B cell (primary cell): ENCODE measurements at regions not wholly inside any gene's neighbourhood (a gene's known extent, or its start where the extent isn't known, plus 50 kb on each side); places are given as distances from the start of the nearest gene placed in this dataset.

Experiments used
- ATAC-seq: fragments of 200-7000 bp; cut with Tn5 transposase; one replicate; pipeline ENCODE4 v1.10.0; 2021; ENCODE audit warnings: low read depth, mild to moderate bottlenecking, moderate number of reproducible peaks, moderate library complexity
- CTCF ChIA-PET: fragments of 350-600 bp; sonication (Branson Sonifier 250); formaldehyde crosslinking; loops from one replicate; lab custom pipeline; 2021; ENCODE audit warnings: antibody characterized with exemption, inconsistent platforms; lab: Charles Lee
- POLR2A ChIA-PET: fragments of 350-600 bp; sonication (Branson Sonifier 250); formaldehyde crosslinking; loops from one replicate; lab custom pipeline; 2021; ENCODE audit warnings: antibody characterized with exemption; lab: Charles Lee
- DNase-seq: peaks from one replicate; pipeline ENCODE4 v3.0.0; 2013
- H2AFZ ChIP-seq: 2 replicates; pipeline ENCODE4 v1.6.1; 2012; ENCODE audit warnings: mild to moderate bottlenecking, low read depth, low read length; ENCODE audit not compliant: insufficient read depth, poor library complexity, severe bottlenecking
- H3K27ac ChIP-seq, 2 donors: 1 replicate in 1 of 2; 2 replicates in 1 of 2; pipeline ENCODE4 v1.5.1; 2012 to 2013; ENCODE audit warnings: low read length in 2 of 2, mild to moderate bottlenecking in 2 of 2, moderate library complexity in 1 of 2
- H3K27me3 ChIP-seq, 4 experiments: fragments of 200-600 bp in 1 of 4; sonication (generic) in 1 of 4; replicated peaks in 1 of 4; 1 replicate in 2 of 4; 2 replicates in 2 of 4; pipeline versions ENCODE4 v1.6.1 to v1.7.0; 2013 to 2016; ENCODE audit warnings: low read length in 3 of 4, mild to moderate bottlenecking in 2 of 4, mixed read lengths in 1 of 4, moderate library complexity in 1 of 4; ENCODE audit not compliant: insufficient read depth in 4 of 4, control insufficient read depth in 3 of 4; ENCODE audit errors: control extremely low read depth in 1 of 4
- H3K36me3 ChIP-seq, 2 experiments: replicated peaks in 1 of 2; 1 replicate in 1 of 2; 2 replicates in 1 of 2; pipeline versions ENCODE4 v1.6.1 to v1.7.1; 2013; ENCODE audit warnings: low read length in 1 of 2; ENCODE audit not compliant: insufficient read depth in 2 of 2, control insufficient read depth in 1 of 2; ENCODE audit errors: control extremely low read depth in 1 of 2, extremely low read depth in 1 of 2
- H3K4me1 ChIP-seq, 2 donors: fragments of 200-600 bp in 1 of 2; sonication (generic) in 1 of 2; 1 replicate in 1 of 2; 2 replicates in 1 of 2; pipeline versions ENCODE4 v1.5.1 to v1.6.1; 2013 to 2017; ENCODE audit warnings: low read length in 2 of 2; ENCODE audit not compliant: control insufficient read depth in 2 of 2, insufficient read depth in 2 of 2
- H3K4me2 ChIP-seq: replicated peaks from 2 replicates; pipeline ENCODE3; 2012; ENCODE audit warnings: mild to moderate bottlenecking, low read depth, low read length; ENCODE audit not compliant: poor library complexity, severe bottlenecking
- H3K4me3 ChIP-seq, 5 experiments: fragments of 200-600 bp in 1 of 5; sonication (generic) in 1 of 5; 1 replicate in 3 of 5; 2 replicates in 2 of 5; pipeline versions ENCODE4 v1.5.1 to v1.7.0; 2011 to 2016; ENCODE audit warnings: low read length in 4 of 5, mild to moderate bottlenecking in 4 of 5, low read depth in 2 of 5, control low read depth in 1 of 5, moderate library complexity in 1 of 5; ENCODE audit not compliant: insufficient read depth in 1 of 5; ENCODE audit errors: control extremely low read depth in 1 of 5, extremely low read depth in 1 of 5
- H3K79me2 ChIP-seq: fragments of 200-600 bp; sonication (generic); one replicate; pipeline ENCODE4 v1.6.0; 2016; ENCODE audit warnings: low read length; ENCODE audit not compliant: control insufficient read depth, insufficient read depth
- H3K9ac ChIP-seq: fragments of 200-600 bp; sonication (generic); 2 replicates; pipeline ENCODE4 v1.6.1; 2017; ENCODE audit warnings: mild to moderate bottlenecking, low read length, moderate library complexity
- H3K9me3 ChIP-seq, 3 donors: one replicate each; pipeline versions ENCODE4 v1.6.1 to v1.7.1; 2013; ENCODE audit warnings: low read length in 2 of 3; ENCODE audit not compliant: control insufficient read depth in 2 of 3, insufficient read depth in 1 of 3; ENCODE audit errors: control extremely low read depth in 1 of 3
- H4K20me1 ChIP-seq: 2 replicates; pipeline ENCODE4 v1.6.0; 2012; ENCODE audit warnings: mild to moderate bottlenecking, low read length; ENCODE audit not compliant: insufficient read depth, control insufficient read depth, poor library complexity, severe bottlenecking
- H3K27ac Mint-ChIP-seq: one replicate; pipeline ENCODE4 v1.8.0; 2021; ENCODE audit warnings: mixed read lengths
- H3K27me3 Mint-ChIP-seq: one replicate; pipeline ENCODE4 v1.8.0; 2021; ENCODE audit warnings: mixed read lengths
- H3K4me1 Mint-ChIP-seq: one replicate; pipeline ENCODE4 v1.8.0; 2021; ENCODE audit warnings: mixed read lengths
- H3K4me3 Mint-ChIP-seq: one replicate; pipeline ENCODE4 v1.8.0; 2021; ENCODE audit warnings: mixed read lengths
- H3K9me3 Mint-ChIP-seq: one replicate; pipeline ENCODE4 v1.8.0; 2022; ENCODE audit warnings: mixed read lengths; ENCODE audit not compliant: insufficient read depth
- CTCF ChIP-seq: fragments of 200-600 bp; IDR thresholded peaks from one replicate; pipeline ENCODE4 v1.8.0; 2022; ENCODE audit warnings: antibody characterized with exemption, mild to moderate bottlenecking
- EZH2 ChIP-seq: IDR thresholded peaks from 2 replicates; pipeline ENCODE4 v1.6.1; 2012; ENCODE audit warnings: borderline replicate concordance, low read depth, mild to moderate bottlenecking, moderate library complexity, low read length; ENCODE audit not compliant: insufficient read depth, poor library complexity, severe bottlenecking
- WGBS: methylation state at CpG from one replicate; pipeline ENCODE4 v1.1.5; 2013; ENCODE audit warnings: missing lambda C conversion rate; ENCODE audit not compliant: insufficient coverage; 5-methylcytosine and 5-hydroxymethylcytosine counted together
- intact Hi-C: fragments of 100-400 bp; cut with micrococcal nuclease; formaldehyde crosslinking; loops from one replicate; pipeline ENCODE4 v1.10.0; 2022

DNA sequence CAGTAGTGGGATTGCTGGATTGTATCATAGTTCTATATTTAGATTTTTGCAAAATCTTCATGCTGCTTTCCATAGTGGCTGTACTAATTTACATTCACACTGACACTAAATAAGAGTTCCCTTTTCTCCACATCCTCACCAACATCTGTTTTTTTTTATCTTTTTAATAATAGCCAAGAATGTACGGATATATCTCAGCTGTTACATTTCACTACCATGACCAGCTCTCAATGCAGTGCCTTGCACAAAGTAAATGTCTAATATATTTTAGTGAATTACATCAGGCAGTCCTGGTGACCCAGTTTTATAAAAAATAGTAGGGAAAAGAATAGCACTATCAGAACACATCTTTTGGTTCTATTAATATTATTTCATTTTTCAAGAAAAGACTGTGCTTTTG lies 161.8 kb downstream of the LNPK start:
- ATAC-seq = no peak

GRCh38 chr2:175838979-175839378 lies 163.1 kb downstream of the LNPK start:
- H4K20me1 ChIP-seq = no peaks in the 10 kb centered on the region
- no peak overlapping the region for H3K4me3 Mint-ChIP-seq
- H3K9me3 ChIP-seq = no peaks in the 10 kb centered on the region
- no peaks in the 10 kb centered on the region for H3K9me3 Mint-ChIP-seq
- ChIA-PET CTCF (no interaction called here), POLR2A (no interaction called here)
- H2AFZ ChIP-seq = no peak overlapping the region
- no peak overlapping the region for H3K4me3 ChIP-seq
- no peaks in the 10 kb centered on the region for H3K4me1 Mint-ChIP-seq
- ATAC-seq (no peak), DNase-seq (no peak)
- no peaks in the 10 kb centered on the region for H3K79me2 ChIP-seq
- H3K27ac Mint-ChIP-seq = no peak overlapping the region
- no peaks in the 10 kb centered on the region for H3K36me3 ChIP-seq
- H3K27me3 Mint-ChIP-seq = peaks cover 7% of the 10 kb centered on the region
- intact Hi-C loops = no loop called here
- H3K27ac ChIP-seq = no peak overlapping the region
- 57% methylated on average over 1 of the region's 2 CpGs for WGBS
- TF ChIP-seq CTCF (no peak), EZH2 (no peak)
- H3K4me2 ChIP-seq = no peak overlapping the region
- no peaks in the 10 kb centered on the region for H3K27me3 ChIP-seq
- H3K4me1 ChIP-seq = no peaks in the 10 kb centered on the region
- H3K9ac ChIP-seq = no peak overlapping the region

More for the DNA sequence above, 161.8 kb downstream of the LNPK start:
- H4K20me1 ChIP-seq = no peaks in the 10 kb centered on the region
- no peaks in the 10 kb centered on the region for H3K27me3 ChIP-seq
- H3K9ac ChIP-seq = no peak overlapping the region
- no peak for DNase-seq
- TF ChIP-seq CTCF = no peak
- no peak for TF ChIP-seq EZH2
- H3K27ac Mint-ChIP-seq = no peak overlapping the region
- H3K4me1 ChIP-seq = no peaks in the 10 kb centered on the region
- CTCF ChIA-PET = no interaction called here
- no peak overlapping the region for H3K4me2 ChIP-seq
- H3K4me1 Mint-ChIP-seq = no peaks in the 10 kb centered on the region
- no CpG with 5 or more reads among the region's 1 CpG for WGBS
- POLR2A ChIA-PET = no interaction called here
- H3K27me3 Mint-ChIP-seq = peaks cover 10% of the 10 kb centered on the region
- H3K9me3 Mint-ChIP-seq = no peaks in the 10 kb centered on the region
- H3K4me3 ChIP-seq = no peak overlapping the region
- intact Hi-C loops = no loop called here
- H2AFZ ChIP-seq = no peak overlapping the region
- H3K9me3 ChIP-seq = no peaks in the 10 kb centered on the region
- no peak overlapping the region for H3K27ac ChIP-seq
- no peaks in the 10 kb centered on the region for H3K79me2 ChIP-seq
- H3K36me3 ChIP-seq = no peaks in the 10 kb centered on the region
- H3K4me3 Mint-ChIP-seq = no peak overlapping the region
